GM12891 (cell line): ENCODE measurements at regions not wholly inside any gene's neighbourhood (a gene's known extent, or its start where the extent isn't known, plus 50 kb on each side); places are given as distances from the start of the nearest gene placed in this dataset.

Experiments
- POLR2A ChIP-seq: IDR thresholded peaks from 2 replicates; pipeline ENCODE4 v1.6.1; 2011; ENCODE audit warnings: low read depth, low read length, control low read depth
- POLR2AphosphoS5 ChIP-seq: IDR thresholded peaks from 2 replicates; pipeline ENCODE4 v1.6.1; 2011; ENCODE audit warnings: low read depth, low read length, control low read depth
- POU2F2 ChIP-seq: IDR thresholded peaks from 2 replicates; pipeline ENCODE4 v1.6.1; 2011; ENCODE audit warnings: low read depth, mild to moderate bottlenecking, control low read depth, low read length, moderate library complexity
- TAF1 ChIP-seq: IDR thresholded peaks from 2 replicates; pipeline ENCODE4 v1.6.1; 2011; ENCODE audit warnings: low read depth, low read length, control low read depth

DNA sequence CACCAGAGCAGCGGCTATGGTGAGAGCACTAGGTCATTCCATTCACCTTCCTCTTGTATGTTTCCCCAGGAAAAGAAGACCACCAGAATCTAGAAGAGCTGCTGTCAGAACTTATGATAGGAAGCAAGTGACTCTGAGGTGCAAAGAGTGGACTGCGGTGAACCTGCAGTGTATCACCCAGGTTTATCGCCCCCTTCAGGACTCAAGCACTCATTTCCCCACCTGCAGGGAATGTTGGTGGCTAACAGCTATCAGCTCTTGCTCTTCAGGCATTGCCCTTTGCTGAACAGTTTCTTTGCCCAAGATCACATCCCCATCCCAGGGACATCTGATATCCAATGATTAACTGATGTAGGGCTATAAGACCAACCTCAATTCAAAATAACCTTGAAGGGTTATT lies 66.3 kb upstream of the IL6 start:
- no peak for TF ChIP-seq POLR2A
- no peak for TF ChIP-seq TAF1
- no peak for TF ChIP-seq POLR2AphosphoS5
- TF ChIP-seq POU2F2, result no peak
